Astrocyte (in vitro differentiated cells and primary cell): ENCODE measurements at regions not wholly inside any gene's neighbourhood (a gene's known extent, or its start where the extent isn't known, plus 50 kb on each side); places are given as distances from the start of the nearest gene placed in this dataset.

Source experiments
- CTCF ChIP-seq: IDR thresholded peaks from 2 replicates; pipeline ENCODE4 v1.5.1; 2011; ENCODE audit warnings: low read depth, mild to moderate bottlenecking, inconsistent platforms, low read length, moderate library complexity; ENCODE audit not compliant: insufficient read depth
- EZH2 ChIP-seq: IDR thresholded peaks from 2 replicates; pipeline ENCODE4 v1.6.1; 2012; ENCODE audit warnings: mild to moderate bottlenecking, low read length, inconsistent platforms; ENCODE audit not compliant: insufficient read depth

- no peak for TF ChIP-seq EZH2
- no peak for TF ChIP-seq CTCF
Observed at GRCh38 chr2:20507166-20507692, 60.4 kb downstream of the RHOB start.
